Prostate gland (tissue), 2 donors: ENCODE measurements at regions not wholly inside any gene's neighbourhood (a gene's known extent, or its start where the extent isn't known, plus 50 kb on each side); places are given as distances from the start of the nearest gene placed in this dataset.

ENCODE experiments used
- DNase-seq: peaks from one replicate; pipeline ENCODE4 v3.0.0-alpha.2; 2019; ENCODE audit warnings: low spot score
- H3K27ac ChIP-seq, 2 donors: fragments of 200-600 bp; sonication (generic); 2 replicates each; pipeline ENCODE4 v1.5.1; 2017 to 2019
- H3K27me3 ChIP-seq: fragments of 200-600 bp; sonication (generic); replicated peaks from 2 replicates; pipeline ENCODE4 v1.5.1; 2019; ENCODE audit not compliant: insufficient read depth
- H3K36me3 ChIP-seq, 2 donors: fragments of 200-600 bp; sonication (generic); 1 replicate in 1 of 2; 2 replicates in 1 of 2; pipeline versions ENCODE4 v1.5.1 to v1.8.1; 2017 to 2019
- H3K4me1 ChIP-seq: fragments of 200-600 bp; sonication (generic); replicated peaks from 2 replicates; pipeline ENCODE4 v1.5.1; 2019
- H3K4me3 ChIP-seq, 2 donors: fragments of 200-600 bp; sonication (generic); 2 replicates each; pipeline ENCODE4 v1.5.1; 2017 to 2019
- H3K9me3 ChIP-seq: fragments of 200-600 bp; sonication (generic); 2 replicates; pipeline ENCODE4 v1.5.1; 2017
- POLR2A ChIP-seq: fragments of 450-650 bp; IDR thresholded peaks from one replicate; pipeline ENCODE4 v1.6.1; 2016; ENCODE audit warnings: antibody characterized with exemption, mild to moderate bottlenecking
- POLR2AphosphoS5 ChIP-seq: sonication (generic); formaldehyde crosslinking; IDR thresholded peaks from one replicate; pipeline ENCODE4 v1.6.1; 2017; ENCODE audit warnings: antibody characterized with exemption
- WGBS: methylation state at CpG from one replicate; pipeline ENCODE4 v1.1.5; 2018; 5-methylcytosine and 5-hydroxymethylcytosine counted together
- intact Hi-C: fragments of 100-400 bp; cut with DNase I; formaldehyde crosslinking; loops from one replicate; pipeline ENCODE4 v1.14.2; 2022
- TF ChIP-seq, protein P1 (sequence below), 4 experiments: fragments of 200-600 bp in 2 of 4; fragments of 450-650 bp in 2 of 4; sonication (generic) in 2 of 4; IDR thresholded peaks; 1 replicate in 3 of 4; 2 replicates in 1 of 4; pipeline ENCODE4 v1.5.1; 2016 to 2019; ENCODE audit warnings: antibody characterized with exemption in 4 of 4, mild to moderate bottlenecking in 2 of 4, moderate library complexity in 2 of 4

DNA sequence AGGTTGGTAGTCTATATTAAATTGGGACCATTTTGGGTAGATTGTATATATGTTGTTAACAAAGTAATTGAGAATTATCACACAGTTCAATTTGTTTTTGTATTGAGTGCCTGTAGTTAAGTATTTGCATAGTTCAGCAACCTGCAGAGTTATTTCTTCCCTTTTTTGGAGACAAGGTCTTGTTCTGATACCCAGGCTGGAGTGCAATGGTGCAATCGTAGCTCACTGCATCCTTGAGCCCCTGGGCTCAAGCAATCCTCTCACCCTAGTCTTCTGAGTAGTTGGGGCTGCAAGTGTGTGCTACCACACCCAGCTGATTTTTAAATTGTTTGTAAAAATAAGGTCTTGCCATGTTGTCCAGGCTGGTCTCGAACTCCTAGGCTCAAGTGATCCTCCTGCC is 250.5 kb downstream of the UTRN start:
- no peak for DNase-seq
- 97% methylated on average over 2 of the region's 2 CpGs for WGBS
- no peaks in the 10 kb centered on the region for H3K36me3 ChIP-seq

DNA sequence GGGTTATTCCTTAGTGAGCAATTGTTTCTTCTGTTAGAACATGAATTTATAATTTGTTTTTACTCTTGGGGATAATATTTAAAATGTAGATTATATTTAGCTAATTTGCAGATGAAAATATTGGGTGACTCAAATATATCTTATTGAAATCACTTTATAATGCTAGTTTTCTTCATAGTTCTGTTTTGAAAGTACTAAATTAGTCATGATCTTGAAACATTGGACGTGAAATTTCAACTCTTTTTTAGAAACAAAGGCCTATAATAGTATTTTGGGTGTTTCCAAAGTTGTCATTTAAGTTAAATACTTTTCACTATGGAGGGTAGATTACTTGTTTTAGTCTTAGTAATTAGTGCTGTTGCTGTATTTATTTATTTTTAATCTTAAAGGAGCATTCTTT is 250.9 kb downstream of the UTRN start:
- H3K4me3 ChIP-seq: no peak overlapping the region
- WGBS: 87% methylated on average over 1 of the region's 1 CpG

More for the DNA sequence above, 250.5 kb downstream of the UTRN start:
- Histone ChIP-seq H3K9me3 (no peaks in the 10 kb centered on the region), H3K4me1 (no peaks in the 10 kb centered on the region), H3K27ac (no peak overlapping the region), H3K27me3 (no peaks in the 10 kb centered on the region), H3K4me3 (no peak overlapping the region)
- no peak for TF ChIP-seq POLR2A
- TF ChIP-seq POLR2AphosphoS5: no peak
- TF ChIP-seq, protein P1, sequence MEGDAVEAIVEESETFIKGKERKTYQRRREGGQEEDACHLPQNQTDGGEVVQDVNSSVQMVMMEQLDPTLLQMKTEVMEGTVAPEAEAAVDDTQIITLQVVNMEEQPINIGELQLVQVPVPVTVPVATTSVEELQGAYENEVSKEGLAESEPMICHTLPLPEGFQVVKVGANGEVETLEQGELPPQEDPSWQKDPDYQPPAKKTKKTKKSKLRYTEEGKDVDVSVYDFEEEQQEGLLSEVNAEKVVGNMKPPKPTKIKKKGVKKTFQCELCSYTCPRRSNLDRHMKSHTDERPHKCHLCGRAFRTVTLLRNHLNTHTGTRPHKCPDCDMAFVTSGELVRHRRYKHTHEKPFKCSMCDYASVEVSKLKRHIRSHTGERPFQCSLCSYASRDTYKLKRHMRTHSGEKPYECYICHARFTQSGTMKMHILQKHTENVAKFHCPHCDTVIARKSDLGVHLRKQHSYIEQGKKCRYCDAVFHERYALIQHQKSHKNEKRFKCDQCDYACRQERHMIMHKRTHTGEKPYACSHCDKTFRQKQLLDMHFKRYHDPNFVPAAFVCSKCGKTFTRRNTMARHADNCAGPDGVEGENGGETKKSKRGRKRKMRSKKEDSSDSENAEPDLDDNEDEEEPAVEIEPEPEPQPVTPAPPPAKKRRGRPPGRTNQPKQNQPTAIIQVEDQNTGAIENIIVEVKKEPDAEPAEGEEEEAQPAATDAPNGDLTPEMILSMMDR (IDR thresholded peaks at IDR 0.05): no peak
- intact Hi-C loops: no loop called here

DNA sequence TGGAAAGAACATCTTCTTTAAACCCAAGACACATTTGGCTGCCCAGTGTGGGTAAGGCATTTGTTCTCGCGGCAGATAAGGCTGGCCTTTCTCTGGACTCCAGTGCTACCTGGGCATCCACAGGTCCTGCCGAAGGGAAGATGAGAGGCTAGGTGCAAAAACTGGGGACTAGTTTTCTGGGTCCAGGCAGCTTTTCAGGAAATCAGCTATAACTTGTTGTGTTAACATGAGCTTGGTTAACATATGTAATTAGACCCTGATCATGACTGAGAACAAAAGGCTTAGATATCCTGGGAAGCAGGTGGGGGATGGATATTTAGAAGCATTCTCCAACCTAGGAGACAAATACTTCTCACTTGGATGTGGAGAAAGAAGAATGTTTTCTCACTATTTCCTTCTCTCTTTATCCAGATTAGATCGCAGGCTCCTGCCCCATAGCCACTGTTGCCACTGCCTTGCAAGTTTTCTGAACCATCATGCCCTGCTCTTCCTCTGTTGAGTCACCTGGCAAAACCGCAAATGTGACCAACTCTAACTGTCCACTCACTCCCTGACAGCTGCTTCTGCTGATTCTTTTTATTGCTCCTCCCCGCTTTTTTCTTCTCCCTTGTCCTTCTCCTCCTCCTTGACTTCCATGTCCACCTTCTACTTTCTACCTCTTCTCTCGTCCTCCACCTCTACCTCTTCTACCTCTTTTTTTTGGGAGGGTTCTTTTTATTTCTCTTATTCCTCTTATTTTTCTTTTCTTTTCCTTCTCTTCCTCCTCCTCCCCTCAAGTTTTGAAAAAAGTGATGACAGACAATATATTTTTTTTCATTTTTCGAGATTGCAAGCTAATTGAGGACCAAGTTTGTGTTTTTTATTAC is 258.1 kb downstream of the UTRN start:
- DNase-seq: no peak
- WGBS: 87% methylated on average over 8 of the region's 8 CpGs
- no peaks in the 10 kb centered on the region for H3K4me1 ChIP-seq
- intact Hi-C loops: no loop called here
- H3K36me3 ChIP-seq: peaks cover 0 to 5% of the 10 kb centered on the region in 2 donors
- H3K27me3 ChIP-seq: no peaks in the 10 kb centered on the region
- no peaks in the 10 kb centered on the region for H3K9me3 ChIP-seq
- no peak overlapping the region for H3K4me3 ChIP-seq
- H3K27ac ChIP-seq: no peak overlapping the region
- TF ChIP-seq POLR2A: no peak
- TF ChIP-seq, protein P1 (IDR thresholded peaks at IDR 0.05): no peak
- no peak for TF ChIP-seq POLR2AphosphoS5

More for the DNA sequence above, 250.9 kb downstream of the UTRN start:
- no peak for DNase-seq
- no peak overlapping the region for H3K27ac ChIP-seq
- no peaks in the 10 kb centered on the region for H3K4me1 ChIP-seq
- no peaks in the 10 kb centered on the region for H3K27me3 ChIP-seq
- H3K36me3 ChIP-seq: no peaks in the 10 kb centered on the region
- no peaks in the 10 kb centered on the region for H3K9me3 ChIP-seq
- intact Hi-C loops: no loop called here
- TF ChIP-seq, protein P1 (IDR thresholded peaks at IDR 0.05): no peak
- no peak for TF ChIP-seq POLR2AphosphoS5
- TF ChIP-seq POLR2A: no peak

DNA sequence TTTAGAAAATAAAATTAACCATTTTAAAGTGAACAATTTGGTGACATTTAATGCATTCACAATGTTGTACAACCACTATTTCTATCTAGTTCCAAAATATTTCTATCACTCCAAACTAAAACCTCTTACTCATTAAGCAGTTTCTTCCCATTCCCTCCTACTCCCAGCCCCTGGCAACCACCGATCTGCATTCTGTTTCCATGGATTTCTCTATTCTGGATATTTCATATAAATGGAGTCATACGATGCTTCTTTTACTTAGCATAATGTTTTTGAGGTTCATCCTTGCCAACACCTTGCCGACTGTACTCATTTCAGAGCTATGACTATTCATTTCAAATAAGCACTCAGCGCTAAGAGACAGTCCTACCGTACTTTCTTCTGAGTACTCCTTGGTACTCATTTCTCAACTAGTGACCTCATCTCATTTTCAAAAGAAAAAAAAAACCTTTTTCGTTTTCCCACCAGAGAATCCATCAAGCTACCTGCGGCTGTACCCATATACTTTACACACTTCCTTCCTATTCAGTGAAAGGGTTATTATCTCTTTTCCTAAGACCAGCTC is 259.2 kb downstream of the UTRN start:
- Histone ChIP-seq H3K27ac (no peak overlapping the region), H3K4me3 (no peak overlapping the region), H3K4me1 (no peaks in the 10 kb centered on the region), H3K27me3 (no peaks in the 10 kb centered on the region), H3K9me3 (no peaks in the 10 kb centered on the region), H3K36me3 (peaks cover 0 to 5% of the 10 kb centered on the region in 2 donors)
- WGBS: 94% methylated on average over 7 of the region's 7 CpGs
- no peak for TF ChIP-seq POLR2AphosphoS5
- TF ChIP-seq POLR2A: no peak
- TF ChIP-seq, protein P1 (IDR thresholded peaks at IDR 0.05): no peak
- intact Hi-C loops: no loop called here
- no peak for DNase-seq
